ENCODE measurements at regions not wholly inside any gene's neighbourhood (a gene's known extent, or its start where the extent isn't known, plus 50 kb on each side); places are given as distances from the start of the nearest gene placed in this dataset.

DNA sequence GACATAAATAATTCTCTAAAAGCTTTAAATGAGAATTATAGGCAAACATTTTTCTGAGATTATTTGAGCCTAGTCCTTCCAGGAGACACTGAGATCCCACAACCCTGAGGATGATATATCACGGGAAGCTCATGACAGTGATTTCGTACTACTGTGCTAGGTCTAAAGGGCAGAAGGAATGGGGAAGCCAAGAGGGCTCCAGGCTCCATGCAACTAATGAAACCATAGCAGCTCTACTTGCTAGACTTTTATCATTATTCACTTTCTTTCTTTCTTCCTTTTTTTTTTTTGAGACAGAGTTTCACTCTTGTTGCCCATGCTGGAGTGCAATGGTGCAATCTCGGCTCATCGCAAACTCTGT, 57.3 kb upstream of the SGK1 start:
- TF ChIP-seq, protein P1, sequence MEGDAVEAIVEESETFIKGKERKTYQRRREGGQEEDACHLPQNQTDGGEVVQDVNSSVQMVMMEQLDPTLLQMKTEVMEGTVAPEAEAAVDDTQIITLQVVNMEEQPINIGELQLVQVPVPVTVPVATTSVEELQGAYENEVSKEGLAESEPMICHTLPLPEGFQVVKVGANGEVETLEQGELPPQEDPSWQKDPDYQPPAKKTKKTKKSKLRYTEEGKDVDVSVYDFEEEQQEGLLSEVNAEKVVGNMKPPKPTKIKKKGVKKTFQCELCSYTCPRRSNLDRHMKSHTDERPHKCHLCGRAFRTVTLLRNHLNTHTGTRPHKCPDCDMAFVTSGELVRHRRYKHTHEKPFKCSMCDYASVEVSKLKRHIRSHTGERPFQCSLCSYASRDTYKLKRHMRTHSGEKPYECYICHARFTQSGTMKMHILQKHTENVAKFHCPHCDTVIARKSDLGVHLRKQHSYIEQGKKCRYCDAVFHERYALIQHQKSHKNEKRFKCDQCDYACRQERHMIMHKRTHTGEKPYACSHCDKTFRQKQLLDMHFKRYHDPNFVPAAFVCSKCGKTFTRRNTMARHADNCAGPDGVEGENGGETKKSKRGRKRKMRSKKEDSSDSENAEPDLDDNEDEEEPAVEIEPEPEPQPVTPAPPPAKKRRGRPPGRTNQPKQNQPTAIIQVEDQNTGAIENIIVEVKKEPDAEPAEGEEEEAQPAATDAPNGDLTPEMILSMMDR (IDR thresholded peaks at IDR 0.05; ENCODE audit: low read length): no peak
- no peak for TF ChIP-seq EZH2 (optimal IDR thresholded peaks at IDR 0.05; ENCODE audit: low read depth, low read length)
- no peak for TF ChIP-seq EZH2phosphoT487 (IDR thresholded peaks at IDR 0.05; ENCODE audit: low read length)
